Hematopoietic multipotent progenitor cell treated with erythropoietin and hydrocortisone succinate and interleukin-3 and kit ligand, for 8 days (in vitro differentiated cells): ENCODE measurements at regions not wholly inside any gene's neighbourhood (a gene's known extent, or its start where the extent isn't known, plus 50 kb on each side); places are given as distances from the start of the nearest gene placed in this dataset.
A peak's percentile ranks its signal among the peaks of the same experiment; 100 is the strongest.
"Not testable (repeated sequence)": the region's sequence is repeated elsewhere in the genome, so short reads cannot be mapped to it uniquely, and the experiment has no call there.

Source experiments
- DNase-seq: peaks from one replicate; pipeline ENCODE4 v3.0.0-alpha.2; 2015

DNA sequence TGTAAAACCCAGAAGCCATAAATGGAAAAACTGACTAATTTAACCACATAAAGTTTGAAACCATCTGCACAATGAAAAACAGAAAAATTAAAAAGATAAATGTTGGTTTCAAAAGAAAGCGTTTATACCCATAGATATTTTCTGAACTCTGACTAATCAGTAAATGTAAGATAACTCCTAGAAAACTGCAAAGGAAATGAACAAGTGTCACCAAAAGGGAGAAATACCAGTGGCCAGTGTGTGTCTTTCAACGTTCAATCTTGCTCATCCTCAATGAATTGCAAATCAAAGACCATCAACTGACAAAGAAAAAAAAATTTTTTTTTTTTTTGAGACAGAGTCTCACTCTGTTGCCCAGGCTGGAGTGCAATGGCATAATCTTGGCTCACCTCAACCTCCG is 180.1 kb downstream of the SYK start:
- no peak for DNase-seq

GRCh38 chr9:90983394-90983793 is 181.8 kb downstream of the SYK start:
- no peak for DNase-seq

- no peak for DNase-seq
Observed at GRCh38 chr9:90985631-90986030, 184.0 kb downstream of the SYK start.

DNA sequence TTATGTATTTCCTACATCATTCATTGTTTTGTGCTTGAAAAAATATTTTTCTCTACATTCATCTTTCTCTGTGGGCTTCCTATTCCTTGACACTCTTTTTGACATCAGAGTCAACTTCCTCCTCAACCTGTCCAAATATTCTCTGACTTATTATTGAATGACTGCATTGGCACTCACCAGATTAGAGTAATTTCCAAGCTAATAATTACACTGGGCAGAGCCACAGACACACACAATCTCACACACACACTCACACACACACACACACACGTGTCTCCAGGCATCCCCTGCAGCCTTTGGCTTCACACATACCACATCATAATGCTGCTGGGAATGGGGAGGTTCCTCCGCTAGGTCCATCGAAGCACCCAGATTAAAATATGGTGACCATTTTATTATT is 184.5 kb downstream of the SYK start:
- no peak for DNase-seq

GRCh38 chr9:90987566-90987965 is 185.9 kb downstream of the SYK start:
- no peak for DNase-seq

DNA sequence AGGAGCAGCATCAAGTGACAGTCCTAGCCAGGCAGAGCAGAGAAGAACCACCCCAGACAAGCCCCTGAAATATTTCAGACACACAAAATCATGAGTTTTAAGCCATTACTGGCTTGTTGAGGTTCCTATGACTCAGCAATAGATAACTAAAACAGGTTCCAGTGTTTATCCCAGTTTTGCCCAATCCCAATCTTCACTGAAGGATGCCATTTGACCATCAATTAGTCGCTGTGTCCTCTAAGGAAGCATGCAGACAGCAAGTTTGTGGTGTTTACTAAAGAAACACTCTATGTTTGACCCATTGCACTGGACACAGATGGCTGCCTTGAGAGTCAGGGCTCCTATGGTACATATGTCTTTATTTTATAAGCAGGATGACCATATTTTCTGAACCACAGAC is 186.7 kb downstream of the SYK start:
- no peak for DNase-seq

GRCh38 chr9:90991953-90992352 is 190.3 kb downstream of the SYK start:
- no peak for DNase-seq

DNA sequence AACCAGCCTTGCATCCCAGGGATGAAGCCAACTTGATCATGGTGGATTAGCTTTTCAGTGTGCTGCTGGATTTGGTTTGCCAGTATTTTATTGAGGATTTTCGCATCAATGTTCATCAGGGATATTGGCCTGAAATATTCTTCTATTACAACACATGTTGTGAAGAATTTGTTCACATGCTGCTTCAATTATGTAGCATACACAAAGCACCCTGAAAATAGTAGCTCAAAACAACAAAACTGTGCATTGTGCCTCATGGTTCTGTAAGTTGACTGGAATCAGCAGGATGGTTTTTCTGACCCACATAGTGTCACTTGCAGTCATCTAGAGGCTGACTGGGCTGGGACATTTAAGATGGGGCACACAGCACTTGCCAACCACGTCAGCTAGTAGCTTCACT is 193.9 kb downstream of the SYK start:
- no peak for DNase-seq

- DNase-seq, result no peak
Observed at GRCh38 chr9:90996154-90997065, 194.8 kb downstream of the SYK start.

DNA sequence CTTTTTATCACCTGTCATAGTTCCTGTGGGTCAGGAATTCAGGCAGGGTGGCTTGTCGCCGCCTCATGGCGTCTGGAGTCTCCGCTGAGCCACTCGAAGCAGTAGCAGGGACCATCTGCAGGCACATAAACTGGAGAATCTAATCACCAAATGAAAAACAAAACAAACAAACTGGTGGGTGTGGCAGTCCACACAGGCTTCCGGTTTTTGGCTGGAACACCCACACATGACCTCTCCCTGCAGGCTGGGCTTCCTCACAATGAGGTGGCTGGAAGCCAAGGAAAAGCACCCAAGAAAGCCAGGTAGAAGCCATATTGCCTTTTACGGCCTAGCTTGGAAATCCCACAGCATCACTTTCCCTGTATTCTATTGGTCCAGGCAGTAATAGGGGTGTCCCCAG is 197.0 kb downstream of the SYK start:
- DNase-seq, result no peak

GRCh38 chr9:90999425-91000397 is 198.1 kb downstream of the SYK start:
- no peak for DNase-seq

DNA sequence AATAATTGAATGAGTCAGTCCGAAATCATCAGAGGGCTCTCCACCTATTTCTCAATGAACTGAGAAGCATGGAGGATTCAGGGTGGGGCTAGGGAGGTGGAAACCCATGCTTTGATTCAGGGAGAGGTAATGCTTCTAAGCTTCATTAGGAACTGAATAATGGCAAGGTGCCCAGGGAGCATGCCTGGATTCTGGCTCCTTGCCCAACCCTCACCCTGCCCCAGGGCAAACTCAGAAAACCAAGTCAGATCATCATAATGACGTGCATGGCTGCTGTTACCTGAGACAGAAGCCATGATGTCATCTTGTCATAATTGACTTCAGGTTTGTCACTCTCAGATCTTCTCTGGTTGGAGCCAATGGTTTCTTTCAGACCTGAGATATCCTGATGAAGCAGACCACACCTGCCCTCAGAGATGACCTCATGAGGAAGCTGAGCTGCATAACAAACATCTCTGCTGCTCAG is 199.6 kb downstream of the SYK start:
- no peak for DNase-seq

- DNase-seq, result no peak
Observed at GRCh38 chr9:91004484-91004883, 202.9 kb downstream of the SYK start.

GRCh38 chr9:91004992-91005391 is 203.4 kb downstream of the SYK start:
- DNase-seq, result no peak

- no peak for DNase-seq
Observed at GRCh38 chr9:91006046-91006445, 204.4 kb downstream of the SYK start.

GRCh38 chr9:91008568-91008967 is 206.9 kb downstream of the SYK start:
- DNase-seq, result peak; percentile 40

DNA sequence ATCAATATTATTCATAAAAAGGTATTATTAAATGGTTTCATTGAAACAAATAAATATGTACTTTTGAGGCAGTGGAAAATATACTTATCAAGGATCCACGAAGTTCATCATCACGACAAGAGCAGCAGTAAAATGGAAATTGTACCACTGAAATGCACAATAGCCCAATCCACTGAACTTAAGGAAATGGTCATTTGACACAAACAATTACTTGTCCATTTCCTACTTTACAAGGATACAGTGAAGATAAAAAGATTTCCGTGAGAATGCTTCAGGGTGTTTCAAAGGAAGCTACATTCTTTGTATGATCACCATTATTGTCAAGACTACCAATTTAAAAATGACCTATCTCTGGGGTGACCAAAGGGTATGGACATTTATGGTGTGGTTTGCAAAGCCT is 210.3 kb downstream of the SYK start:
- DNase-seq, result no peak

- DNase-seq, result no peak
Observed at GRCh38 chr9:91012933-91013841, 211.6 kb downstream of the SYK start.

DNA sequence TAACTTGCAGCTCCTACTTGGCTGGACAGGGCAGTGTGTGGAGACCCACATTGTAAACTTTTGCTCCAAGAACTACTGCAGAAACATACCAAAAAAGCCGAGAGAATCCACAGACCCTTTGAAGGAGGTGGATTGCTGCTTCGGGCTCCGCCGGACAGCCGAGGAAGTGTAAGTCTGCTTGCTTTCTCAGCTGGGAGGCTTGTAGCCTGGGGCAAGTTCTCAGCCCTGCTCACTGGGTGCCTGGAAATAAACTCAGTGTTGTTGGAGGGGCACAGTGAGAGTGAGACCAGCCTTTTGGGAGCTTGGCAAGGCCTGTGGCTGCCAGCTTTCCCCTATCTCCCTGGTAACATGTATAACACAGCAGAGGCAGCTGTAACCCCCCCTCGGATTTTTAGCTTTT is 215.6 kb downstream of the SYK start:
- no peak for DNase-seq

GRCh38 chr9:91019871-91020270 is 218.3 kb downstream of the SYK start:
- not testable (repeated sequence) for DNase-seq

GRCh38 chr9:91021656-91022055 is 220.0 kb downstream of the SYK start:
- DNase-seq, result not testable (repeated sequence)

GRCh38 chr9:91023741-91024140 is 222.1 kb downstream of the SYK start:
- DNase-seq, result no peak

GRCh38 chr9:91024841-91025240 is 223.2 kb downstream of the SYK start:
- DNase-seq, result no peak
